PC-9 (cell line): ENCODE measurements at regions not wholly inside any gene's neighbourhood (a gene's known extent, or its start where the extent isn't known, plus 50 kb on each side); places are given as distances from the start of the nearest gene placed in this dataset.

ENCODE experiments used
- CTCF ChIP-seq: fragments of 200-600 bp; sonication (generic); conservative IDR thresholded peaks from 2 replicates; pipeline ENCODE4 v1.6.1; 2017; ENCODE audit warnings: mixed run types, antibody characterized with exemption, mild to moderate bottlenecking, moderate library complexity
- EZH2 ChIP-seq: fragments of 200-600 bp; sonication (generic); IDR thresholded peaks from 2 replicates; pipeline ENCODE4 v1.8.0; 2017; ENCODE audit warnings: antibody characterized with exemption, low read depth

GRCh38 chr11:80844110-80844819 lies 1403.4 kb upstream of the TENM4 start:
- TF ChIP-seq CTCF: no peak
- no peak for TF ChIP-seq EZH2
